ENCODE measurements at regions not wholly inside any gene's neighbourhood (a gene's known extent, or its start where the extent isn't known, plus 50 kb on each side); places are given as distances from the start of the nearest gene placed in this dataset.

- Histone ChIP-seq H3K27me3 (ENCODE audit: insufficient read depth, low read length) (no peaks in the 10 kb centered on the region), H2AFZ (ENCODE audit: low read length, unreplicated experiment) (no peak overlapping the region), H3K4me1 (ENCODE audit: control insufficient read depth, insufficient read depth, low read length, unreplicated experiment) (no peaks in the 10 kb centered on the region), H3K4me3 (ENCODE audit: low read depth, low read length) (no peak overlapping the region), H3K27ac (ENCODE audit: low read depth, low read length) (no peak overlapping the region), H3K36me3 (ENCODE audit: insufficient read depth, low read length) (no peaks in the 10 kb centered on the region), H3K79me2 (ENCODE audit: control insufficient read depth, insufficient read depth, low read length, unreplicated experiment) (no peaks in the 10 kb centered on the region)
Observed at GRCh38 chr4:4618847-4619246, 77.0 kb upstream of the STX18 start.

- Histone ChIP-seq H3K4me1 (ENCODE audit: control insufficient read depth, insufficient read depth, low read length, unreplicated experiment) (no peaks in the 10 kb centered on the region), H3K79me2 (ENCODE audit: control insufficient read depth, insufficient read depth, low read length, unreplicated experiment) (no peaks in the 10 kb centered on the region), H2AFZ (ENCODE audit: low read length, unreplicated experiment) (no peak overlapping the region), H3K36me3 (ENCODE audit: insufficient read depth, low read length) (no peaks in the 10 kb centered on the region), H3K27ac (ENCODE audit: low read depth, low read length) (no peak overlapping the region), H3K27me3 (ENCODE audit: insufficient read depth, low read length) (no peaks in the 10 kb centered on the region), H3K4me3 (ENCODE audit: low read depth, low read length) (no peak overlapping the region)
Observed at GRCh38 chr4:4614925-4615678, 73.3 kb upstream of the STX18 start.

- H3K27me3 ChIP-seq (ENCODE audit: insufficient read depth, low read length) = no peaks in the 10 kb centered on the region
- H3K36me3 ChIP-seq (ENCODE audit: insufficient read depth, low read length) = no peaks in the 10 kb centered on the region
- no peak overlapping the region for H3K27ac ChIP-seq (ENCODE audit: low read depth, low read length)
- H3K4me3 ChIP-seq (ENCODE audit: low read depth, low read length) = no peak overlapping the region
- H2AFZ ChIP-seq (ENCODE audit: low read length, unreplicated experiment) = no peak overlapping the region
- H3K4me1 ChIP-seq (ENCODE audit: control insufficient read depth, insufficient read depth, low read length, unreplicated experiment) = no peaks in the 10 kb centered on the region
- H3K79me2 ChIP-seq (ENCODE audit: control insufficient read depth, insufficient read depth, low read length, unreplicated experiment) = no peaks in the 10 kb centered on the region
Observed at GRCh38 chr4:4613641-4614286, 71.9 kb upstream of the STX18 start.

- Histone ChIP-seq H3K4me3 (ENCODE audit: low read depth, low read length) (no peak overlapping the region), H3K36me3 (ENCODE audit: insufficient read depth, low read length) (no peaks in the 10 kb centered on the region), H3K27me3 (ENCODE audit: insufficient read depth, low read length) (no peaks in the 10 kb centered on the region), H3K27ac (ENCODE audit: low read depth, low read length) (no peak overlapping the region), H3K4me1 (ENCODE audit: control insufficient read depth, insufficient read depth, low read length, unreplicated experiment) (no peaks in the 10 kb centered on the region), H2AFZ (ENCODE audit: low read length, unreplicated experiment) (no peak overlapping the region), H3K79me2 (ENCODE audit: control insufficient read depth, insufficient read depth, low read length, unreplicated experiment) (no peaks in the 10 kb centered on the region)
Observed at GRCh38 chr4:4613126-4613465, 71.2 kb upstream of the STX18 start.

GRCh38 chr4:4610672-4611071 lies 68.8 kb upstream of the STX18 start:
- Histone ChIP-seq H3K36me3 (ENCODE audit: insufficient read depth, low read length) (no peaks in the 10 kb centered on the region), H3K79me2 (ENCODE audit: control insufficient read depth, insufficient read depth, low read length, unreplicated experiment) (no peaks in the 10 kb centered on the region), H2AFZ (ENCODE audit: low read length, unreplicated experiment) (no peak overlapping the region), H3K4me3 (ENCODE audit: low read depth, low read length) (no peak overlapping the region), H3K4me1 (ENCODE audit: control insufficient read depth, insufficient read depth, low read length, unreplicated experiment) (peaks cover 5% of the 10 kb centered on the region), H3K27ac (ENCODE audit: low read depth, low read length) (no peak overlapping the region), H3K27me3 (ENCODE audit: insufficient read depth, low read length) (no peaks in the 10 kb centered on the region)

GRCh38 chr4:4609622-4610334 lies 67.9 kb upstream of the STX18 start:
- no peak overlapping the region for H2AFZ ChIP-seq (ENCODE audit: low read length, unreplicated experiment)
- no peak overlapping the region for H3K27ac ChIP-seq (ENCODE audit: low read depth, low read length)
- H3K4me3 ChIP-seq (ENCODE audit: low read depth, low read length) = no peak overlapping the region
- H3K27me3 ChIP-seq (ENCODE audit: insufficient read depth, low read length) = no peaks in the 10 kb centered on the region
- H3K79me2 ChIP-seq (ENCODE audit: control insufficient read depth, insufficient read depth, low read length, unreplicated experiment) = no peaks in the 10 kb centered on the region
- peaks cover 5% of the 10 kb centered on the region for H3K4me1 ChIP-seq (ENCODE audit: control insufficient read depth, insufficient read depth, low read length, unreplicated experiment)
- no peaks in the 10 kb centered on the region for H3K36me3 ChIP-seq (ENCODE audit: insufficient read depth, low read length)

- H3K27ac ChIP-seq (ENCODE audit: low read depth, low read length) = no peak overlapping the region
- H3K36me3 ChIP-seq (ENCODE audit: insufficient read depth, low read length) = no peaks in the 10 kb centered on the region
- no peaks in the 10 kb centered on the region for H3K27me3 ChIP-seq (ENCODE audit: insufficient read depth, low read length)
- no peaks in the 10 kb centered on the region for H3K79me2 ChIP-seq (ENCODE audit: control insufficient read depth, insufficient read depth, low read length, unreplicated experiment)
- no peak overlapping the region for H3K4me3 ChIP-seq (ENCODE audit: low read depth, low read length)
- peaks cover 5% of the 10 kb centered on the region for H3K4me1 ChIP-seq (ENCODE audit: control insufficient read depth, insufficient read depth, low read length, unreplicated experiment)
- H2AFZ ChIP-seq (ENCODE audit: low read length, unreplicated experiment) = no peak overlapping the region
Observed at GRCh38 chr4:4608214-4608537, 66.3 kb upstream of the STX18 start.

GRCh38 chr4:4607336-4608213 lies 65.7 kb upstream of the STX18 start:
- Histone ChIP-seq H3K4me1 (ENCODE audit: control insufficient read depth, insufficient read depth, low read length, unreplicated experiment) (peaks cover 5% of the 10 kb centered on the region), H3K27me3 (ENCODE audit: insufficient read depth, low read length) (no peaks in the 10 kb centered on the region), H3K36me3 (ENCODE audit: insufficient read depth, low read length) (no peaks in the 10 kb centered on the region), H2AFZ (ENCODE audit: low read length, unreplicated experiment) (no peak overlapping the region), H3K4me3 (ENCODE audit: low read depth, low read length) (no peak overlapping the region), H3K79me2 (ENCODE audit: control insufficient read depth, insufficient read depth, low read length, unreplicated experiment) (no peaks in the 10 kb centered on the region), H3K27ac (ENCODE audit: low read depth, low read length) (no peak overlapping the region)

GRCh38 chr4:4606321-4606720 lies 64.5 kb upstream of the STX18 start:
- Histone ChIP-seq H3K4me1 (ENCODE audit: control insufficient read depth, insufficient read depth, low read length, unreplicated experiment) (peaks cover 5% of the 10 kb centered on the region), H3K36me3 (ENCODE audit: insufficient read depth, low read length) (no peaks in the 10 kb centered on the region), H3K27me3 (ENCODE audit: insufficient read depth, low read length) (no peaks in the 10 kb centered on the region), H3K27ac (ENCODE audit: low read depth, low read length) (no peak overlapping the region), H3K4me3 (ENCODE audit: low read depth, low read length) (no peak overlapping the region), H2AFZ (ENCODE audit: low read length, unreplicated experiment) (no peak overlapping the region), H3K79me2 (ENCODE audit: control insufficient read depth, insufficient read depth, low read length, unreplicated experiment) (no peaks in the 10 kb centered on the region)

- H2AFZ ChIP-seq (ENCODE audit: low read length, unreplicated experiment) = no peak overlapping the region
- no peaks in the 10 kb centered on the region for H3K79me2 ChIP-seq (ENCODE audit: control insufficient read depth, insufficient read depth, low read length, unreplicated experiment)
- H3K27me3 ChIP-seq (ENCODE audit: insufficient read depth, low read length) = no peaks in the 10 kb centered on the region
- no peak overlapping the region for H3K4me3 ChIP-seq (ENCODE audit: low read depth, low read length)
- no peak overlapping the region for H3K27ac ChIP-seq (ENCODE audit: low read depth, low read length)
- H3K36me3 ChIP-seq (ENCODE audit: insufficient read depth, low read length) = no peaks in the 10 kb centered on the region
- peaks cover 5% of the 10 kb centered on the region for H3K4me1 ChIP-seq (ENCODE audit: control insufficient read depth, insufficient read depth, low read length, unreplicated experiment)
Observed at GRCh38 chr4:4605849-4606248, 64.0 kb upstream of the STX18 start.

All from ACC112 (cell line).